Activated naive CD8-positive, alpha-beta T cell treated with anti-CD3 and anti-CD28 coated beads, Interleukin-2, amount 10 ng/mL, durations not matched to agents 7 days and 5 days (primary cell): ENCODE measurements at regions not wholly inside any gene's neighbourhood (a gene's known extent, or its start where the extent isn't known, plus 50 kb on each side); places are given as distances from the start of the nearest gene placed in this dataset.
"Not testable (repeated sequence)": the region's sequence is repeated elsewhere in the genome, so short reads cannot be mapped to it uniquely, and the experiment has no call there.

ENCODE experiments used
- ATAC-seq: fragments of 150-1000 bp; cut with Tn5 transposase; one replicate; pipeline ENCODE4 v1.10.0; 2021; ENCODE audit warnings: low read depth, moderate library complexity
- POLR2A ChIA-PET: fragments of 350-600 bp; sonication (Branson Sonifier 250); formaldehyde crosslinking; loops from one replicate; lab custom pipeline; 2021; ENCODE audit warnings: antibody characterized with exemption; lab: Charles Lee
- DNase-seq: peaks from one replicate; pipeline ENCODE4 v3.0.0; 2021
- H3K27ac Mint-ChIP-seq: one replicate; pipeline ENCODE4 v1.8.0; 2022; ENCODE audit warnings: mild to moderate bottlenecking, mixed read lengths
- H3K27me3 Mint-ChIP-seq: one replicate; pipeline ENCODE4 v1.8.0; 2022; ENCODE audit warnings: mild to moderate bottlenecking, moderate library complexity, mixed read lengths
- H3K36me3 Mint-ChIP-seq: one replicate; pipeline ENCODE4 v1.8.0; 2021; ENCODE audit warnings: mild to moderate bottlenecking, mixed read lengths
- H3K4me1 Mint-ChIP-seq: one replicate; pipeline ENCODE4 v1.8.0; 2021; ENCODE audit warnings: mixed read lengths
- H3K4me3 Mint-ChIP-seq: one replicate; pipeline ENCODE4 v1.8.0; 2022; ENCODE audit warnings: mild to moderate bottlenecking, moderate library complexity, mixed read lengths
- H3K9me3 Mint-ChIP-seq: one replicate; pipeline ENCODE4 v1.8.0; 2021; ENCODE audit warnings: mixed read lengths

DNA sequence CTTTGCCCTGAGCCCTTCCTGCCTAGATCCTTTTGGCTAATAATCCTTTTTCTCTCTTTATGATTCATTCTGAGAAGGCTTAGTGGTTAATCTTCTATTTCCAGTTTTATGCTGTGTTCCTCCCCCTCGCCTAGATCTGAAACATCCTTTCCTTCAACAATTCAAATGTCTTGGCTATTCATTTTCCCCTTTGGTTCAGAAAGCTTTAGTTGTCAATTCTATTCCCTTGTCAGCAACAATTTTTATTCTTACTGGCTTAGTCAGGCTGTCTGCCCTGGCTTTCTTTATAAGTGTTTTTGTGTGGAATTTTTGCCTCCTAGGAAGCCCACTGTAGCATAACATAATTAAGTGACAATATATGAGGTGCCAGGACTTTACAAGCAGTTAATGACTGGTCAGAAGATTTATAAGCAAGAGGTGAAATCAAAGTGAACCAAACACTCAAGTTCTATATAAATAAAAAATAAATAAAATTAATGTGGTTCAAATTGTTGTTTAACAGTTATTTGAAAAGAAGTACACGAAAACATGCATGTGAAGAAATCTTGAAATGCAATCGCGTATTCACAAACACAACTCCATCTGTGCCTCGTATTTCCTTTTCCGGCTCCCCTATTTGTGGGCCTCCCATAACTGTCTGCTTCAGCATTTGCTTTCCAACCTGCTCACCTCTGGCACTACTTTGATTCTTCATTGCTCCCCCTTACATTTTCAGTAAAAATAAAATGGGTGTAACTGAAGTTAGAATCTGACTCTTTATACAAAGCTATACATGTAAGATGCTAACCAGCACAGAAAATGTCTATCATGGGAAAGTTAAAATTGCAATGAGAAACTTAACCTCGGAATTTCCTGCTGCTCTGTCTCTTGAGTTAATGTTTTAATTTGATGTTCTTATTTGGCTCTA, 235.4 kb downstream of the SPRY1 start:
- peaks cover 25% of the 10 kb centered on the region for H3K36me3 Mint-ChIP-seq
- no peak for DNase-seq
- POLR2A ChIA-PET, result no interaction called here
- H3K4me3 Mint-ChIP-seq, result no peak overlapping the region
- H3K4me1 Mint-ChIP-seq, result peaks cover 9% of the 10 kb centered on the region
- ATAC-seq, result no peak
- H3K27me3 Mint-ChIP-seq, result peaks cover 2% of the 10 kb centered on the region
- H3K27ac Mint-ChIP-seq, result no peak overlapping the region
- peaks cover 14% of the 10 kb centered on the region for H3K9me3 Mint-ChIP-seq

DNA sequence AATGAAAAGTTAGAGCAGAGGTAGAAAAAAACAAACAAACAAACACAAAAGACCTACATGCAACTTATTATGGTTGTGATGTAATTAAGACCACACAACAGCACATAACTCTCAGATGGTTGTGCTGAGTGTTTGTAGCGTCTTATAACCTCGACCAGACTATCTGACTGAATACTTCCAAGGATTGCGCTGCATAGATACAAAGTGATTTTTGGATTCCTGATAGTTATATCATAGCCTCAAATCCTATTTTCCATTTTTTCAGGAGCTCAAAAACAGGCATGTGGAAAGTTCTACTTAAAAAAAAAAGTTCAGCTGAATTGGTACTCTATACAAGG, 236.1 kb downstream of the SPRY1 start:
- Mint-ChIP-seq H3K27ac (no peak overlapping the region), H3K27me3 (peaks cover 2% of the 10 kb centered on the region), H3K4me1 (peaks cover 9% of the 10 kb centered on the region), H3K4me3 (no peak overlapping the region), H3K36me3 (peaks cover 28% of the 10 kb centered on the region), H3K9me3 (peaks cover 15% of the 10 kb centered on the region)
- ATAC-seq, result no peak
- POLR2A ChIA-PET, result interaction anchor here (0.6 kb wide), 1 partner anchor 76 kb away, joined by 3 read pairs; no protein-coding TSS in a partner anchor
- no peak for DNase-seq

DNA sequence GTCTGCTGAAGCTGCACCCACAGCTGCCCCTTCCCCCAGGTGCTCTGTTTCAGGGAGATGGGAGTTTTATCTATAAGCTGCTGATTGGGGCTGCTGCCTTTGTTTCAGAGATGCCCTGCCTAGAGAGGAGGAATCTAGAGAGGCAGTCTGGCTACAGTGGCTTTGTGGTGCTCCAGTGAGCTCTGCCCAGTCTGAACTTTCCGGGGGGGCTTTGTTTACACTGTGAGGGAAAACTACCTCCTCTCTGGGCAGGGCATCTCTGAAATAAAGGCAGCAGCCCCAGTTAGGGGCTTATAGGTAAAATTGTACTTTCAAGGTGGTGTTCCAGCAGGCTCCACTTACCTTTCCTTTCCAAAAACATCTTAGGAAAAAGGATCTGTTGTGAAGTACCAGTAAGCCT, 242.2 kb downstream of the SPRY1 start:
- peaks cover 25% of the 10 kb centered on the region for H3K9me3 Mint-ChIP-seq
- DNase-seq, result no peak
- H3K36me3 Mint-ChIP-seq, result peaks cover 29% of the 10 kb centered on the region
- peaks cover 6% of the 10 kb centered on the region for H3K4me1 Mint-ChIP-seq
- POLR2A ChIA-PET, result no interaction called here
- H3K4me3 Mint-ChIP-seq, result no peak overlapping the region
- no peak for ATAC-seq
- H3K27ac Mint-ChIP-seq, result no peak overlapping the region
- H3K27me3 Mint-ChIP-seq, result peaks cover 2% of the 10 kb centered on the region

GRCh38 chr4:123640271-123640670, 243.7 kb downstream of the SPRY1 start:
- Mint-ChIP-seq H3K4me3 (no peak overlapping the region), H3K4me1 (peaks cover 6% of the 10 kb centered on the region), H3K27ac (peak overlapping the region; percentile 59), H3K9me3 (peaks cover 20% of the 10 kb centered on the region), H3K27me3 (peaks cover 2% of the 10 kb centered on the region), H3K36me3 (peaks cover 19% of the 10 kb centered on the region)
- POLR2A ChIA-PET, result interaction anchor here (0.6 kb wide), 1 partner anchor 21 kb away, joined by 3 read pairs; no protein-coding TSS in a partner anchor
- no peak for DNase-seq
- ATAC-seq, result peak; percentile 26

DNA sequence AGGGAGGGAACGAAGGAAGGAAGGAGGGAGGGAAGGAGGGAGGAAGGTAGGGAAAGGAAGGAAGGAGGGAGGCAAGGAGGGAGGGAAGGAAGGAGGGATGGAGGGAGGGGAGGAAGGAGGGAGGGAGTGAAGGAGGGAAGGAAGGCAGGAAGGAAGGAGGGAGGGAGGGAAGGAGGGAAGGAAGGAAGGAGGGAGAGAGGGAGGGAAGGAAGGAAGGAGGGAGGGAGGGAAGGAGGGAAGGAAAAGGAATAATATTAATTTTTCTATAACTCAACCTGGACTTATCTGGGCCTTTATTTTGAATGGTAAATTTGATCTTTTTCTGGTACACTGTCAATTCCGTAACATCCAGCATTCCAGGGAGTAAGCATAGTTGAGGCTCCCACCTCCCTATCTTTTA, 244.2 kb downstream of the SPRY1 start:
- peaks cover 6% of the 10 kb centered on the region for H3K4me1 Mint-ChIP-seq
- peaks cover 2% of the 10 kb centered on the region for H3K27me3 Mint-ChIP-seq
- H3K36me3 Mint-ChIP-seq, result peaks cover 18% of the 10 kb centered on the region
- POLR2A ChIA-PET, result no interaction called here
- peaks cover 19% of the 10 kb centered on the region for H3K9me3 Mint-ChIP-seq
- DNase-seq, result no peak
- H3K4me3 Mint-ChIP-seq, result no peak overlapping the region
- no peak for ATAC-seq
- no peak overlapping the region for H3K27ac Mint-ChIP-seq

DNA sequence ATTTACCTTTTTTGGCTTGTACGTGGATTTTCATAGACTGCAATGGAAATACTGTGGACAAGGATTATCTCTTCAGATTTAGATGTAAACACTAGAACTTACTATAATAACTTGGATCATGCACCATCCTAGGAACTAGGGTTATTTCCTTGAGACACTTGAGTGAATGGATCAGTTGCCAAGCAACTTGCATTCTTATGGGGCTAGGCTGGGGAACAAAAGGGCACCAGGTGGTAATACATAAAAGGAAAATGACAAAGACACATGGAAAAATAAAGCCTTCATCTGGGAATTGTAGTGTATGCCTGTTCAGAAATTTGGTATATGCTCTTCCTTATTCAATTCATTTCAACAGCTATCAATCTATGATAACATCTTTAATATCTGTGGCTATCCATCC, 247.1 kb downstream of the SPRY1 start:
- no peak overlapping the region for H3K4me3 Mint-ChIP-seq
- ATAC-seq (no peak), DNase-seq (no peak)
- no peak overlapping the region for H3K27ac Mint-ChIP-seq
- POLR2A ChIA-PET, result no interaction called here
- peaks cover 18% of the 10 kb centered on the region for H3K4me1 Mint-ChIP-seq
- peaks cover 4% of the 10 kb centered on the region for H3K36me3 Mint-ChIP-seq
- H3K27me3 Mint-ChIP-seq, result no peaks in the 10 kb centered on the region
- peaks cover 8% of the 10 kb centered on the region for H3K9me3 Mint-ChIP-seq

- POLR2A ChIA-PET, result no interaction called here
- DNase-seq, result no peak
- peaks cover 17% of the 10 kb centered on the region for H3K4me1 Mint-ChIP-seq
Observed at GRCh38 chr4:123649250-123649644, 252.7 kb downstream of the SPRY1 start.

DNA sequence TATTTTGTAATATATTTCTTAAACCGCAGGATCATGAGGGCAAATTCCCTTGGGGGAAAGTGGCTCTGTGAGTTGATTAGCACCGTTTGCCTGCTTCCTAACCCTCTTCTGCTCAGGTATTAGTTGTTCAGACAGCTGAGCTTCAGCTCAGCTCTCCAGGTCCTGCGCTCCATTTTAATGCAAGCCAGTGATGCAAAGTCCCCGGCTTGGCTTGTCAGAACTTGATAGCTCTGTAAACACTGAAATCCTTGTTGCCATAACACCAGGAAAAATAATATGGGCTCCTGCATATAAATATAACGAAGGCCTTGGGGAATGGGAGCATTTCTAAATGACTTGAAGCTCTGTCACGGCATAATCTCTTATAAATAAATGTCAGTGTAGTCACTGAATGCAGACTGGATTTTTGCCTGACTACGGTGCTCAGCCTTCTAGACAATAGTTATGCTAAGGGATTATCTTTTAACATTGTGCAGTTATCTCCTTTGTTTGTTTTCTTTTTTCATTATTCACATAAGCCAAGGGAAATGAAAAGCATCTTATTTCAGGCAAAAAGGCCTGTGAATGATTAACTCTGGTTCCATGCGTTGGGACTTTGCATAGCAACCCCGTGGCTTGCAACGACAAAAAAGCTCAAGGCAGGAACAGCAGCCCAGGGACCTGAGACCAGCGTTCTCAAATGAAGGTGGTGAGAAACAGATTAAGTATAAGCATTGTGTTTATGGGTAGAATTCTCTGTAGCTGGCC, 253.2 kb downstream of the SPRY1 start:
- H3K36me3 Mint-ChIP-seq, result peaks cover 7% of the 10 kb centered on the region
- no peak overlapping the region for H3K27ac Mint-ChIP-seq
- H3K4me3 Mint-ChIP-seq, result no peak overlapping the region
- POLR2A ChIA-PET, result no interaction called here
- H3K9me3 Mint-ChIP-seq, result peaks cover 8% of the 10 kb centered on the region
- H3K27me3 Mint-ChIP-seq, result no peaks in the 10 kb centered on the region
- ATAC-seq (no peak), DNase-seq (no peak)
- H3K4me1 Mint-ChIP-seq, result peaks cover 17% of the 10 kb centered on the region

More at GRCh38 chr4:123649250-123649644, 252.7 kb downstream of the SPRY1 start:
- H3K27me3 Mint-ChIP-seq, result no peaks in the 10 kb centered on the region
- H3K36me3 Mint-ChIP-seq, result peaks cover 3% of the 10 kb centered on the region
- no peak overlapping the region for H3K4me3 Mint-ChIP-seq
- no peak for ATAC-seq
- H3K9me3 Mint-ChIP-seq, result peaks cover 6% of the 10 kb centered on the region
- no peak overlapping the region for H3K27ac Mint-ChIP-seq

GRCh38 chr4:123651066-123651465, 254.5 kb downstream of the SPRY1 start:
- no peaks in the 10 kb centered on the region for H3K27me3 Mint-ChIP-seq
- DNase-seq (no peak), ATAC-seq (no peak)
- H3K4me3 Mint-ChIP-seq, result no peak overlapping the region
- POLR2A ChIA-PET, result no interaction called here
- no peak overlapping the region for H3K27ac Mint-ChIP-seq
- peaks cover 12% of the 10 kb centered on the region for H3K9me3 Mint-ChIP-seq
- H3K36me3 Mint-ChIP-seq, result peaks cover 15% of the 10 kb centered on the region
- peaks cover 15% of the 10 kb centered on the region for H3K4me1 Mint-ChIP-seq

DNA sequence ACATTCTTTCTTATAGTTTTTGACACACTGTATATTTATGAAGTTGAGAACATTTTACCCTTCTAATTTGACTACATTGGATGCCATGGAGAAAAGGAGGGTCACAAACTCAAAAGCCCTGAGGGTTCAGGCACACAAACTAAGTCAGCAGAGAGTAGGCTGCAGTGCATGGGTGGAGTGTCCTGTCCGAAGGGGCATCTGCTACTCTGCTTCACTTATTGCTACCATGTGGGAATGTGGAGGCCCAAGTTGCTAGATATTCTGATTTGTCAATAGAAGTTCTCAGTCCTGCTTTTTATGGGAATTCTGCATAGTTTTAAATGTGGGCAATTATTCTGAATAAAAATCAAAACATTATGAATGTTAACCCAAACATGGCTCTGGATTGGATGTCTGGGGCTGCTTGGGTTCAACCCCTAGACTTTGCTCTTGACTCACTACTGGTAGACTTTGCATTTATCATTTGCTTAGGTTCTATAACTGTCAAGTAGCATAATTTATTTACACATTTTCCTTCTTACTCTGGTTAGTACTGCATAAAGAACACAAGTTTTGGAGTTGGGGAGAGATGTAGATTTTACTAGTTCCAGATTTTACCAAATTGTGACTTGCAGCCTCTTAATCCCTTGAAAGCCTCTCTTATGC, 255.1 kb downstream of the SPRY1 start:
- DNase-seq, result no peak
- Mint-ChIP-seq H3K27me3 (no peaks in the 10 kb centered on the region), H3K36me3 (peaks cover 15% of the 10 kb centered on the region), H3K4me1 (peaks cover 11% of the 10 kb centered on the region), H3K27ac (no peak overlapping the region), H3K4me3 (no peak overlapping the region), H3K9me3 (peaks cover 12% of the 10 kb centered on the region)
- no peak for ATAC-seq
- POLR2A ChIA-PET, result no interaction called here

DNA sequence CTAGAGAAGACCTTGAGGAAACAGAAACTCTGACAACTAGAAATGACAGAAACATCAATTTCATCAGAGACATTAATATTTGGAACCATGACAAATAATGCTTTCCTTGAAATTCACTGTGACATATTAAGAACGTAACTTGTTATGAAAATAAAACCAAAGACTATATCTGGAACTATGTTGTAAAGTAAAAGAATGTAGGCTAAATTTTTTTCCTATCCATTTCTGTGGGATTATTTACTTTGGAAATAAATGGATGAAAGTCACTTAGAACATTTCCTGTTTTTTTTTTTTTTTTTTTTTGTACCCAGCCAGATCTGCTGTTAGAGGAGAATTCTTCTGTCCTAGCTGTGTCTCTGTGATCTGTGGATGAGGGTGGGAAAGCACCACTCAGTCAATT, 255.9 kb downstream of the SPRY1 start:
- H3K4me3 Mint-ChIP-seq, result no peak overlapping the region
- no peak for ATAC-seq
- H3K36me3 Mint-ChIP-seq, result peaks cover 20% of the 10 kb centered on the region
- peaks cover 17% of the 10 kb centered on the region for H3K9me3 Mint-ChIP-seq
- no peak overlapping the region for H3K27ac Mint-ChIP-seq
- peaks cover 9% of the 10 kb centered on the region for H3K4me1 Mint-ChIP-seq
- DNase-seq, result no peak
- POLR2A ChIA-PET, result interaction anchor here (0.7 kb wide), 1 partner anchor 247 kb away, joined by 4 read pairs; no protein-coding TSS in a partner anchor
- H3K27me3 Mint-ChIP-seq, result no peaks in the 10 kb centered on the region

DNA sequence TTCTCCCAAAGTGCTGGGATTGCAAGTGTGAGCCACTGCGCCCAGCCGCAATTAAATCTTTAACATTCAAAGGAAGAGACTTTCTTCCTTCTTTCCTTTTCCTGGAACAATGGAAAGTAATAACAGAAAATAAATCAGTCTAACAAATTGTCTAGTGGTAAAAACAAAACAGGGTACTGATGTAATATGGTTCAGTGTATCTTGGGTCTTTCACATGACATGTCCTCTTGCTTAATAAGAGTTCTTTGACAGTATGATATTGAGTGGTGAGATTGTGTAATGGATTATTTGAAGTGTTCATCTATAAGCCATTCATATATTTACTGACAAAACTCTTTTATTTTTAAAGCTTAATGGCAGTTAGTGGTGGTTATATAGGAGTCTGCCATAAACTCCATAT, 256.6 kb downstream of the SPRY1 start:
- DNase-seq, result no peak
- peaks cover 7% of the 10 kb centered on the region for H3K4me1 Mint-ChIP-seq
- peaks cover 24% of the 10 kb centered on the region for H3K36me3 Mint-ChIP-seq
- no peak for ATAC-seq
- H3K4me3 Mint-ChIP-seq, result no peak overlapping the region
- no peaks in the 10 kb centered on the region for H3K27me3 Mint-ChIP-seq
- H3K27ac Mint-ChIP-seq, result no peak overlapping the region
- POLR2A ChIA-PET, result interaction anchor here (0.7 kb wide), 1 partner anchor 248 kb away, joined by 4 read pairs; no protein-coding TSS in a partner anchor
- peaks cover 16% of the 10 kb centered on the region for H3K9me3 Mint-ChIP-seq

DNA sequence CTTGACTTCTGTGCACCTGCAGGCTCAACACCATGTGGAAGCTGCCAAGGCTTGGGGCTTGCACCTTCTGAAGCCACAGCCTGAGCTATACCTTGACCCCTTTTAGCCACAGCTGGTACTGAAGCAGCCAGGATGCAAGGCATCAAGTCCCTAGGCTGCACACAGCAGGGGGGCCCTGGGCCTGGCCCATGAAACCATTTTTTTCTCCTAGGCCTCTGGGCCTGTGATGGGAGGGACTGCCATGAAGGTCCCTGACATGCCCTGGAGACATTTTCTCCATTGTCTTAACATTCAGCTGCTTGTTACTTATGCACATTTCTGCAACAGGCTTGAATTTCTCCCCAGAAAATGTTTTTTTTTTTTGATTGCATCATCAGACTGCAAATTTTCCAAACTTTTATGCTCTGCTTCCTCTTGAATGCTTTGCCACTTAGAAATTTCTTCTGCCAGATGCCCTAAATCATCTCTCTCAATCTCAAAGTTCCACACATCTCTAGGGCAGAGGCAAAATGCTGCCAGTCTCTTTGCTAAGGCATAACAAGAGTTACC, 260.2 kb downstream of the SPRY1 start:
- DNase-seq, ATAC-seq, H3K27ac Mint-ChIP-seq, H3K4me3 Mint-ChIP-seq, H3K27me3 Mint-ChIP-seq, POLR2A ChIA-PET: not testable (repeated sequence)
- Mint-ChIP-seq H3K4me1 (peaks cover 11% of the 10 kb centered on the region), H3K9me3 (peaks cover 16% of the 10 kb centered on the region), H3K36me3 (peaks cover 24% of the 10 kb centered on the region)
